NCI-H774 (cell line): ENCODE measurements at regions not wholly inside any gene's neighbourhood (a gene's known extent, or its start where the extent isn't known, plus 50 kb on each side); places are given as distances from the start of the nearest gene placed in this dataset.
"Not testable (repeated sequence)": the region's sequence is repeated elsewhere in the genome, so short reads cannot be mapped to it uniquely, and the experiment has no call there.

Source experiments
- DNase-seq: peaks from one replicate; lab custom pipeline; 2025; lab: John Stamatoyannopoulos, UW

GRCh38 chr3:154678041-154678654 lies 248.2 kb upstream of the GPR149 start:
- DNase-seq = no peak

- DNase-seq = no peak
Observed at GRCh38 chr3:154668835-154669234, 238.8 kb upstream of the GPR149 start.

- no peak for DNase-seq
Observed at GRCh38 chr3:154668187-154668586, 238.2 kb upstream of the GPR149 start.

- no peak for DNase-seq
Observed at GRCh38 chr3:154666542-154666941, 236.6 kb upstream of the GPR149 start.

GRCh38 chr3:154664714-154665113 lies 234.7 kb upstream of the GPR149 start:
- DNase-seq = no peak

GRCh38 chr3:154662851-154663250 lies 232.9 kb upstream of the GPR149 start:
- no peak for DNase-seq

- no peak for DNase-seq
Observed at GRCh38 chr3:154660811-154661210, 230.8 kb upstream of the GPR149 start.

GRCh38 chr3:154658000-154658399 lies 228.0 kb upstream of the GPR149 start:
- DNase-seq = no peak

GRCh38 chr3:154657218-154657617 lies 227.2 kb upstream of the GPR149 start:
- no peak for DNase-seq

GRCh38 chr3:154656486-154656885 lies 226.5 kb upstream of the GPR149 start:
- DNase-seq = no peak

- no peak for DNase-seq
Observed at GRCh38 chr3:154642145-154642544, 212.2 kb upstream of the GPR149 start.

GRCh38 chr3:154625756-154626155 lies 195.8 kb upstream of the GPR149 start:
- no peak for DNase-seq

- DNase-seq = not testable (repeated sequence)
Observed at GRCh38 chr3:154619621-154620020, 189.6 kb upstream of the GPR149 start.

- no peak for DNase-seq
Observed at GRCh38 chr3:154616298-154616697, 186.3 kb upstream of the GPR149 start.

- no peak for DNase-seq
Observed at GRCh38 chr3:154615471-154615870, 185.5 kb upstream of the GPR149 start.

GRCh38 chr3:154614601-154615000 lies 184.6 kb upstream of the GPR149 start:
- no peak for DNase-seq

GRCh38 chr3:154614078-154614477 lies 184.1 kb upstream of the GPR149 start:
- no peak for DNase-seq

- no peak for DNase-seq
Observed at GRCh38 chr3:154602241-154602640, 172.3 kb upstream of the GPR149 start.

GRCh38 chr3:154598166-154598565 lies 168.2 kb upstream of the GPR149 start:
- no peak for DNase-seq

GRCh38 chr3:154590675-154591384 lies 160.8 kb upstream of the GPR149 start:
- DNase-seq = no peak

- DNase-seq = no peak
Observed at GRCh38 chr3:154588831-154589230, 158.8 kb upstream of the GPR149 start.

GRCh38 chr3:154584974-154585373 lies 155.0 kb upstream of the GPR149 start:
- no peak for DNase-seq

GRCh38 chr3:154584041-154584440 lies 154.1 kb upstream of the GPR149 start:
- no peak for DNase-seq

- DNase-seq = no peak
Observed at GRCh38 chr3:154583086-154583634, 153.2 kb upstream of the GPR149 start.
